SK-N-SH (cell line): ENCODE measurements at regions not wholly inside any gene's neighbourhood (a gene's known extent, or its start where the extent isn't known, plus 50 kb on each side); places are given as distances from the start of the nearest gene placed in this dataset.

Source experiments
- CTCF ChIA-PET: fragments of 300-600, 350-600 bp; formaldehyde crosslinking; extraction: SDS; loops from one replicate; lab custom pipeline; 2021; lab: Yijun Ruan, JAX
- POLR2A ChIA-PET: fragments of 350-600 bp; sonication (Branson Sonifier 250); formaldehyde crosslinking; extraction: SDS; loops from one replicate; lab custom pipeline; 2020; ENCODE audit warnings: antibody characterized with exemption, inconsistent platforms; lab: Yijun Ruan, JAX
- DNase-seq: peaks from one replicate; pipeline ENCODE4 v3.0.0; 2012
- H2AFZ ChIP-seq: fragments of 200-600 bp; sonication (generic); 2 replicates; pipeline ENCODE4 v1.8.1; 2016; ENCODE audit warnings: antibody characterized with exemption, mild to moderate bottlenecking, low read depth
- H3F3A ChIP-seq: fragments of 200-600 bp; sonication (generic); replicated peaks from 2 replicates; pipeline ENCODE3; 2016; ENCODE audit warnings: antibody characterized with exemption, mild to moderate bottlenecking; ENCODE audit not compliant: insufficient read depth
- H3K27ac ChIP-seq, 2 experiments: fragments of 200-500 bp in 1 of 2; fragments of 200-600 bp in 1 of 2; sonication (Bioruptor generic) in 1 of 2; sonication (generic), shearing (Covaris generic) in 1 of 2; 2 replicates each; pipeline versions ENCODE4 v1.5.1 to v1.6.1; 2014 to 2016; ENCODE audit warnings: low read depth in 2 of 2, inconsistent platforms in 1 of 2, low read length in 1 of 2, mild to moderate bottlenecking in 1 of 2, mixed read lengths in 1 of 2
- H3K27me3 ChIP-seq: fragments of 200-600 bp; sonication (generic), shearing (Covaris generic); 2 replicates; pipeline ENCODE4 v1.6.1; 2016; ENCODE audit warnings: mixed run types; ENCODE audit not compliant: insufficient read depth
- H3K36me3 ChIP-seq, 2 experiments: fragments of 200-500 bp in 1 of 2; fragments of 200-600 bp in 1 of 2; sonication (Bioruptor generic) in 1 of 2; sonication (generic) in 1 of 2; replicated peaks in 1 of 2; 2 replicates each; pipeline versions ENCODE3 to v1.5.1; 2014 to 2016; ENCODE audit warnings: low read length in 1 of 2, mild to moderate bottlenecking in 1 of 2; ENCODE audit not compliant: insufficient read depth in 2 of 2, control insufficient read depth in 1 of 2
- H3K4me1 ChIP-seq, 2 experiments: fragments of 200-500 bp in 1 of 2; fragments of 200-600 bp in 1 of 2; sonication (Bioruptor generic) in 1 of 2; sonication (generic), shearing (Covaris generic) in 1 of 2; 2 replicates each; pipeline versions ENCODE4 v1.5.1 to v1.6.1; 2014 to 2016; ENCODE audit warnings: low read depth in 1 of 2, low read length in 1 of 2, mixed run types in 1 of 2; ENCODE audit not compliant: insufficient read depth in 2 of 2, control insufficient read depth in 1 of 2
- H3K4me2 ChIP-seq: fragments of 200-600 bp; sonication (generic), shearing (Covaris generic); 2 replicates; pipeline ENCODE4 v1.6.1; 2017; ENCODE audit warnings: mixed run types
- H3K4me3 ChIP-seq, 2 experiments: fragments of 200-500 bp in 1 of 2; fragments of 200-600 bp in 1 of 2; sonication (Bioruptor generic) in 1 of 2; sonication (generic), shearing (Covaris generic) in 1 of 2; 2 replicates each; pipeline versions ENCODE4 v1.5.1 to v1.8.1; 2014 to 2016; ENCODE audit warnings: low read depth in 2 of 2, inconsistent platforms in 1 of 2, low read length in 1 of 2, mild to moderate bottlenecking in 1 of 2, mixed read lengths in 1 of 2, moderate library complexity in 1 of 2
- H3K79me2 ChIP-seq: fragments of 200-600 bp; sonication (generic); 2 replicates; pipeline ENCODE4 v1.8.1; 2017; ENCODE audit warnings: mild to moderate bottlenecking; ENCODE audit not compliant: insufficient read depth
- H3K9ac ChIP-seq: fragments of 200-600 bp; sonication (generic); 2 replicates; pipeline ENCODE4 v1.6.1; 2017; ENCODE audit warnings: mixed run types
- H3K9me2 ChIP-seq: fragments of 200-600 bp; sonication (generic); 2 replicates; pipeline ENCODE4 v1.6.1; 2017; ENCODE audit warnings: mixed run types
- H3K9me3 ChIP-seq: fragments of 200-600 bp; sonication (generic); 2 replicates; pipeline ENCODE4 v1.6.1; 2017; ENCODE audit warnings: mixed run types, mild to moderate bottlenecking, moderate library complexity
- H4K20me1 ChIP-seq: fragments of 200-600 bp; sonication (generic); 2 replicates; pipeline ENCODE4 v1.6.1; 2017; ENCODE audit warnings: mild to moderate bottlenecking, mixed run types; ENCODE audit not compliant: insufficient read depth
- CHD2 ChIP-seq: fragments of 150-350 bp; IDR thresholded peaks from 2 replicates; pipeline ENCODE4 v1.6.1; 2018; ENCODE audit warnings: low read length; ENCODE audit not compliant: partially characterized antibody
- EZH2phosphoT487 ChIP-seq: fragments of 200-600 bp; sonication (generic); IDR thresholded peaks from 2 replicates; pipeline ENCODE4 v1.6.1; 2017; ENCODE audit warnings: low read depth, mixed run types, mild to moderate bottlenecking, antibody characterized with exemption, moderate library complexity, borderline replicate concordance
- MEF2A ChIP-seq: IDR thresholded peaks from 2 replicates; pipeline ENCODE4 v1.4.0; 2012; ENCODE audit warnings: low read depth, borderline replicate concordance
- MXI1 ChIP-seq: IDR thresholded peaks from 2 replicates; pipeline ENCODE4 v1.6.1; 2012; ENCODE audit warnings: mild to moderate bottlenecking, low read depth, low read length, improper control_type of control experiment
- NRF1 ChIP-seq: IDR thresholded peaks from 2 replicates; pipeline ENCODE4 v1.6.1; 2012; ENCODE audit warnings: low read depth, mild to moderate bottlenecking, low read length
- SIN3A ChIP-seq: IDR thresholded peaks from 2 replicates; pipeline ENCODE4 v1.6.1; 2012; ENCODE audit warnings: low read depth, mild to moderate bottlenecking, low read length, moderate library complexity, borderline replicate concordance
- TAF1 ChIP-seq: IDR thresholded peaks from 2 replicates; pipeline ENCODE4 v1.6.1; 2012; ENCODE audit warnings: low read depth, mild to moderate bottlenecking, low read length, moderate library complexity, borderline replicate concordance
- TEAD4 ChIP-seq: IDR thresholded peaks from 2 replicates; pipeline ENCODE4 v1.4.0; 2012; ENCODE audit warnings: mild to moderate bottlenecking, borderline replicate concordance; ENCODE audit not compliant: insufficient read depth
- YY1 ChIP-seq: IDR thresholded peaks from 2 replicates; pipeline ENCODE4 v1.4.0; 2012; ENCODE audit warnings: low read depth, mild to moderate bottlenecking
- WGBS: methylation state at CpG from one replicate; pipeline ENCODE4 v1.1.6; 2017; ENCODE audit warnings: low lambda C conversion rate; 5-methylcytosine and 5-hydroxymethylcytosine counted together
- TF ChIP-seq, protein P1 (sequence below): IDR thresholded peaks from 2 replicates; pipeline ENCODE4 v1.4.0; 2012; ENCODE audit warnings: low read depth
- TF ChIP-seq, protein P2 (sequence below): fragments of 200-600 bp; sonication (generic); IDR thresholded peaks from 2 replicates; pipeline ENCODE4 v1.6.1; 2017; ENCODE audit warnings: antibody characterized with exemption, mild to moderate bottlenecking, moderate library complexity
- TF ChIP-seq, protein P3 (sequence below): IDR thresholded peaks from 2 replicates; pipeline ENCODE4; 2012

DNA sequence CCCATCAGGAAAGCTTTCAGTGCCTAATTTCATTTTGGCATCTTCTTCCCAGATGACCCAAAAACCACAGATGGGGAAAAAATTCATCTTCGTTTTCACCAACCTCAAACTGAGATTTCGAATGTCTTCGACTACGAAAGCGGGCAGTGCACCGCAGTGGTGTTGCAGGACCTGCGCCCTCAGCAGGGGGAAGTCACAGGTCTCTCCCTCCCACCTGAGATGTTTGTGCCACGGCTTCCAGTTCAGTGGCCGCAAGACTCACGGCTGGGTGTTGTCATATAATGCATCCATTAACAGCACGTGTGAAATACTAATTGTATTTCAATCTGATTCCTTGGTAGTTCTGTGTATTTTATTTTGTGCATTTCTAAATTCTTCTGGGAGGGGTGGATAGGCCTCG is 66.2 kb upstream of the SALL3 start:
- H3F3A ChIP-seq = no peaks in the 10 kb centered on the region
- DNase-seq = no peak
- H3K4me3 ChIP-seq = no peak overlapping the region
- H3K4me1 ChIP-seq = no peaks in the 10 kb centered on the region
- TF ChIP-seq, protein P1, sequence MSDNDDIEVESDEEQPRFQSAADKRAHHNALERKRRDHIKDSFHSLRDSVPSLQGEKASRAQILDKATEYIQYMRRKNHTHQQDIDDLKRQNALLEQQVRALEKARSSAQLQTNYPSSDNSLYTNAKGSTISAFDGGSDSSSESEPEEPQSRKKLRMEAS = no peak
- no peak for TF ChIP-seq TAF1
- no peak overlapping the region for H3K9ac ChIP-seq
- no peaks in the 10 kb centered on the region for H3K79me2 ChIP-seq
- no peaks in the 10 kb centered on the region for H3K9me3 ChIP-seq
- no peak overlapping the region for H3K27ac ChIP-seq
- H4K20me1 ChIP-seq = no peaks in the 10 kb centered on the region
- H3K27me3 ChIP-seq = peaks cover 40% of the 10 kb centered on the region; the same call in 1 of the 2 replicates
- H3K36me3 ChIP-seq = no peaks in the 10 kb centered on the region
- WGBS = 24% methylated on average over 12 of the region's 12 CpGs
- POLR2A ChIA-PET = no interaction called here
- no peak overlapping the region for H2AFZ ChIP-seq
- no peaks in the 10 kb centered on the region for H3K9me2 ChIP-seq
- CTCF ChIA-PET = no interaction called here
- H3K4me2 ChIP-seq = no peak overlapping the region

DNA sequence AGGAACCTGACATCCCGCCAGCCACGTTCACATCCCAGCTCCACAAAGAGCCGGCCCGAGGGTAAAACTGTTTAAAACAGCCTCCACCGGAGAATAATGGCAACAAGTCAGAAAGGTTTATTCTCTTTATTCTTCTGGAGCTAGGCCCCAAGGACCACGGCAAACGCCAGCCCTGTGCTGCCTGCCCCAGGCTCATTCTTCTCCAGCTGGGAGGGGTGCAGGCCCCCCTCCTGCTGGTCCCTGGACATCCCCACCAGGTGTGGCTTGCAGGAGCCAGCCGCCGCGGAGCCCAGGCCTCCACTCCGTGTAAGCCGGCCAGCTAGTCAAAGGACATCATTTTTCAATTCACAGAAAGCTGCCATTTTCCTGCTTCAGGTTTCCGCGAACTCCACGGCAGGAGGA is 65.8 kb upstream of the SALL3 start:
- 4% methylated on average over 7 of the region's 15 CpGs for WGBS
- Histone ChIP-seq H3K4me2 (no peak overlapping the region), H4K20me1 (no peaks in the 10 kb centered on the region), H3K9ac (no peak overlapping the region), H3K79me2 (no peaks in the 10 kb centered on the region), H3K9me2 (no peaks in the 10 kb centered on the region), H3K4me3 (no peak overlapping the region), H3K36me3 (no peaks in the 10 kb centered on the region), H3F3A (no peaks in the 10 kb centered on the region), H3K27me3 (peaks cover 40% of the 10 kb centered on the region; the same call in 1 of the 2 replicates), H3K27ac (no peak overlapping the region), H3K9me3 (no peaks in the 10 kb centered on the region), H2AFZ (no peak overlapping the region), H3K4me1 (no peaks in the 10 kb centered on the region)
- TF ChIP-seq MXI1 = no peak
- TF ChIP-seq TAF1 = no peak
- TF ChIP-seq, protein P1 = no peak
- TF ChIP-seq YY1 = no peak
- POLR2A ChIA-PET = no interaction called here
- CTCF ChIA-PET = no interaction called here
- DNase-seq = no peak

DNA sequence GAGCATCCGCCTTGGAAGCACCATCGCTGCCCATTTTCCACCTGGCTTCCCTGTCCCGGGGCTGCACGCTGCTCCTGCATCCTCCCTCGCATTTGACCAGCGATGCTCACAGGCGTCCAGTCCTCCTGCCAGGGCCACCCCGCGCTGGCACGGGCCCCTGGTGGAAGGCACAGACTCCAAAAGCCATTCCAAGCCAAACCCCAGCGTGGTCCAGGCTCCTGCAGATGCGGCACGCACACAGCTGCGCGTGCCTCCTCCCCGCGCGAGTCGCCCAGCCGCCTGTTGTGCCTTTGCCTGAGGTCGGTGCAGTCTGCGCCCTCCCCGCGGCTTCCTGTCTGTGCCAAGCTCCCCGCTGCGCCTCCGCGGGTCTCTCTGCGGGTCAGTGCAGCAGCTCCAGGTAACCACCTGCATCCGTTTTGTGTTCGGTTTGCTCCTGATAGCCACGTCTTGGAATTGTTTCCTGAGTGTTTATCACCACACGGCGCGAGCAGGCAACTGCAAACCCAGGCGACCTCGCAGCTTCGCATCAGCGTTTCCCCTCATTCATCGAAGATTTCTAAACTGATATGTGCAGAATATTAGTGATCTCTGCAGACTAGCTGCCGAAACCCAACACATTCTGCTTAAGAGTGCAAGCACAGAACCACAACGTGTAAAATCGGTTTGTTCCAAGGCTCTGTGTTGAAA is 65.2 kb upstream of the SALL3 start:
- POLR2A ChIA-PET = no interaction called here
- no peak overlapping the region for H3K4me3 ChIP-seq
- CTCF ChIA-PET = no interaction called here
- TF ChIP-seq EZH2phosphoT487 (no peak), MEF2A (no peak), CHD2 (no peak), TAF1 (no peak), SIN3A (no peak), TEAD4 (no peak), NRF1 (no peak), MXI1 (no peak)
- TF ChIP-seq, protein P2, sequence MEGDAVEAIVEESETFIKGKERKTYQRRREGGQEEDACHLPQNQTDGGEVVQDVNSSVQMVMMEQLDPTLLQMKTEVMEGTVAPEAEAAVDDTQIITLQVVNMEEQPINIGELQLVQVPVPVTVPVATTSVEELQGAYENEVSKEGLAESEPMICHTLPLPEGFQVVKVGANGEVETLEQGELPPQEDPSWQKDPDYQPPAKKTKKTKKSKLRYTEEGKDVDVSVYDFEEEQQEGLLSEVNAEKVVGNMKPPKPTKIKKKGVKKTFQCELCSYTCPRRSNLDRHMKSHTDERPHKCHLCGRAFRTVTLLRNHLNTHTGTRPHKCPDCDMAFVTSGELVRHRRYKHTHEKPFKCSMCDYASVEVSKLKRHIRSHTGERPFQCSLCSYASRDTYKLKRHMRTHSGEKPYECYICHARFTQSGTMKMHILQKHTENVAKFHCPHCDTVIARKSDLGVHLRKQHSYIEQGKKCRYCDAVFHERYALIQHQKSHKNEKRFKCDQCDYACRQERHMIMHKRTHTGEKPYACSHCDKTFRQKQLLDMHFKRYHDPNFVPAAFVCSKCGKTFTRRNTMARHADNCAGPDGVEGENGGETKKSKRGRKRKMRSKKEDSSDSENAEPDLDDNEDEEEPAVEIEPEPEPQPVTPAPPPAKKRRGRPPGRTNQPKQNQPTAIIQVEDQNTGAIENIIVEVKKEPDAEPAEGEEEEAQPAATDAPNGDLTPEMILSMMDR = no peak
- TF ChIP-seq, protein P3, sequence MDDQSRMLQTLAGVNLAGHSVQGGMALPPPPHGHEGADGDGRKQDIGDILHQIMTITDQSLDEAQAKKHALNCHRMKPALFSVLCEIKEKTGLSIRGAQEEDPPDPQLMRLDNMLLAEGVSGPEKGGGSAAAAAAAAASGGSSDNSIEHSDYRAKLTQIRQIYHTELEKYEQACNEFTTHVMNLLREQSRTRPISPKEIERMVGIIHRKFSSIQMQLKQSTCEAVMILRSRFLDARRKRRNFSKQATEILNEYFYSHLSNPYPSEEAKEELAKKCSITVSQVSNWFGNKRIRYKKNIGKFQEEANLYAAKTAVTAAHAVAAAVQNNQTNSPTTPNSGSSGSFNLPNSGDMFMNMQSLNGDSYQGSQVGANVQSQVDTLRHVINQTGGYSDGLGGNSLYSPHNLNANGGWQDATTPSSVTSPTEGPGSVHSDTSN = no peak
- no peak overlapping the region for H3K27ac ChIP-seq
- H3K4me1 ChIP-seq = no peaks in the 10 kb centered on the region
- WGBS = 10% methylated on average over 17 of the region's 43 CpGs
- peaks cover 40% of the 10 kb centered on the region; the same call in 1 of the 2 replicates for H3K27me3 ChIP-seq
- H3F3A ChIP-seq = no peaks in the 10 kb centered on the region
- H3K9me3 ChIP-seq = no peaks in the 10 kb centered on the region
- no peak overlapping the region for H2AFZ ChIP-seq
- DNase-seq = no peak
- H4K20me1 ChIP-seq = no peaks in the 10 kb centered on the region
- H3K36me3 ChIP-seq = no peaks in the 10 kb centered on the region
- H3K4me2 ChIP-seq = no peak overlapping the region
- H3K9ac ChIP-seq = no peak overlapping the region
- H3K79me2 ChIP-seq = no peaks in the 10 kb centered on the region
- no peaks in the 10 kb centered on the region for H3K9me2 ChIP-seq
